ENCODE measurements at regions not wholly inside any gene's neighbourhood (a gene's known extent, or its start where the extent isn't known, plus 50 kb on each side); places are given as distances from the start of the nearest gene placed in this dataset.

GRCh38 chr5:130797303-130797702 lies 367.8 kb downstream of the HINT1 start:
- TF ChIP-seq CTCF (conservative IDR thresholded peaks at IDR 0.05; ENCODE audit: low read depth in 2 of 2) (no peak), EZH2 (IDR thresholded peaks at IDR 0.05; ENCODE audit: low read depth, unreplicated experiment) (no peak), JUNB (IDR thresholded peaks at IDR 0.05; ENCODE audit: unreplicated experiment) (no peak), REST (IDR thresholded peaks at IDR 0.05; ENCODE audit: unreplicated experiment) (no peak), NANOG (IDR thresholded peaks at IDR 0.05; ENCODE audit: borderline replicate concordance) (no peak)

All from GM23338 (cell line).